IPS DF 4.7 (cell line): ENCODE measurements at regions not wholly inside any gene's neighbourhood (a gene's known extent, or its start where the extent isn't known, plus 50 kb on each side); places are given as distances from the start of the nearest gene placed in this dataset.

Experiments
- DNase-seq: peaks from one replicate; pipeline ENCODE4 v3.0.0-alpha.2; 2013; ENCODE audit warnings: low spot score; ENCODE audit errors: extremely low read depth

DNA sequence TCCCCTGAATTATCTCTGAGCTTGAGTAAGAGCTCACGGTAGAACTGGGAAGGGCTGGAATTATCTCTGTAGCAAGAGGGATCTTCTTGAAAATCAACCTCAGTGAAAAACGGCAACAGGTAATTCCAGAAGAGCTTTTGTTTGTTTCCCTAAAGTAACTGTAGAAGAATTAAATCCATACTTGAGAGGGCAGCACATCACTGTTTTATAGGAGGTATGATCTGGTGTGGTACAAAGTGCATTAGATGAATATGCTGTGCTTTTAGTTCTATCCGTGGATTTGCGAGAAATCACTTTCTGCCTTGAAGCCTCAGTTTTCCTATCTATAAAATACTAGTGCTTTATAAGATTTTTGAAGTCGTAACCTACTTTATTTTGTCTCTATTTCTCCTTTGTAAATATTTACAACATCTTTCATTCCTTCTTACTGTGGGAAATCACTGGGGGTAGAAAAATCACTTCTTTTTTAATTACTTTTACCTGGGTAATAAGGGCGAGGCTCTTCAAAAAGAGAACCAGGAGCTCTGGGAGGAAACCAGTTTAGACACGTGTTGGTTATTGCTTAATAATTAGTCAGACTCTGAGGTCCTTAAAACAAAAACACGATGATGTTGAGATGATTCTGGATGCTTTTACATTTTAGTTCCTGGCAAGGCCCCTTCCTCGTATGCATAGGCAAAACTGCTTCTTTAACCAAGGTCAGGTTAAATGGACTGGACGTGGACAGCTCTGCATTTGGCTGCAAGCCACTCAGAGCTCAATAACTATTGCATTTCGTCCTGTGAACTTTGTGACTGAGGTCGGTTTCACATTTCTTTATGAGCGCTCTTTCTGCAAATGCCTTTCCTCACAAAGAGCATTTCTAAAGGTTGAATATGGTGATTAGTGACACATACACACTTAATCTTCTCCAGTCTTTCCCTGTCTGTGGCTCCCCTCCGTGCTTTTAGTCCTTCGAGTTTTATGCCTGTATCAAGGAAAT lies 376.1 kb downstream of the BRINP1 start:
- no peak for DNase-seq

DNA sequence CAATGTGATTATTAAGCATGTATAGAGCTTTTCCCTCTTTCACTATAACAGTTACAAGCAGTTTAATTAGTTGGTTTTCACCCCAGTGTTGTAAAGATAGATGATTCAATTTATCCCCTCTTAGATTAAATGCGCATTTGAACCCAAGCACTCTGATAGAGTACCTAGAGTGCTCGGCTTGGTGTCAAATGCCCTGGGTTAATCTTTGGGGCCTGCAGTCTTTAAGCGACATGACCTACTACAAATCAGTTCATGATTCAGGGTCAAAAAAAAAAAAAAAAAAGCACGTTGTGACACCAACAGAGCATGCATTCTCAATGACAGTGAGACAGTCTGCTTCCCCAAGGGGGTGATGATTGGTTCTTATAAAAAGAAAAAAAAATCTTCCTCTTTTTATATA lies 375.3 kb downstream of the BRINP1 start:
- no peak for DNase-seq

DNA sequence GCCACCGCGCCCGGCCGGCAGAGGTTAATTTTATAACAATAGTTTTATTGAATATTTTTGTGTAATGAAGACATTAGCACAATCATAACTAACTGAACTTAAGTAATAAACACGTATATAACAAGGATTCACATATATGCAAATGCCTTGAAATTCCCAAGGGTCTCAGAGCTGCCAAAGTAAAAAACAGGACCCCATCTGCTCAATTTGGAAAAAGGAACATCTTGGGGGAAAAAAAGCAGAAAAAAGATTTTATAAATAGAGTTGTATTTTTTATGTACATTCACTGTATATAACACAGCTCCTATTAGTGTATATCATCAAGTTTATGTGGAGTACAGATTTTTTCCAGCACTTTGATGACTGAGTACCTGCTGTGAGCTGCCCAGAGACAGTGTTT lies 366.7 kb downstream of the BRINP1 start:
- no peak for DNase-seq

DNA sequence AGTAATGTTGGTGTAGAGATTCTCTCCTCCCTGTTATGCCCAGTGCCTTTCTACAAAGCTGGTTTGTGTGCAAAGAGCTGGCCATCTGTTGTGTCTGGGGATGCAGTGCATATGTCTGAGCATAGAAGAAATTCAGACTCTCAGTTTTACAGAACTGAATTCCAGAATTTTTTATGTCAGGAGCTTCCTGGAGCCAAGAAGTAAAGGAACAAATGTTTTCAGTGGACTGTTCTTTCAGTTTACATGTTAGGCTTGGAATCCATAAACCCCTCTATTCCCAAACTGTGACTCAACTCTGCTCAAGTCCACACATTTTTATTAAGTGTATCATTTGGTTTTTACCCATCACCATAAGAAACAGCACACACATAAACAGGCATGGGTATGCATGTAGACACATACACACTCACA lies 366.0 kb downstream of the BRINP1 start:
- no peak for DNase-seq

DNA sequence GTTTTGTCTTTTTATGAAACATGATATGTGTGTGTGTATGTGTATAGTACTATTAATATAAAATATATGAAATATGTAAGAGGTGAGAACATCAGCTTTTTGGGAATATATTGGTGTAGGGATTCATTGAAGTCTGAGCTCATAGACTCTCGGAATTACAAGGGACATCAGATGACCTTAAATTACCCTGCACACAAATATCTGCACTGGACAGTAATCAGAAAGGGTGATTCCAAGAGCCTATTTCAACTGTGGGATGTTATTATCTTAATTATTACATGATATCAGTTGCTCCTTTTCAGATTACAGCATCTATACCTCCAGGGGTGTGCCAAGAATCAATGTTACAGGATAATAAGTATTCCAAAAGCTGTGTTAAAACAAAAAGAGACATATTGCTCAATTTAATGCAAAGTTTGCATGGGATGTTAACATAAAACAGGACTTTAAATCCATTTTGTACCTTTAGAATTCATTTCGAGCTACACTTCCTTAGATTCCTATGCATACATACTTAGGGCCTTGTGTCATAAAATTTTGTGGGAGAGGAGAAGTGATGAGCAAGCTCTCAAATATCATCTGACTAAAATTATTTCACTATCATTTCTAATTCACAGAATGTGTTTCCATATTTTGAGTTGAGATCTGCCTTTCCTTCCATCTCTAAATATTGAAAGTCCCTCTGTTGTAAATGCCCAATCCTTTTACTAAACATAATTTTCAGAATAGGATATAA lies 365.2 kb downstream of the BRINP1 start:
- no peak for DNase-seq

DNA sequence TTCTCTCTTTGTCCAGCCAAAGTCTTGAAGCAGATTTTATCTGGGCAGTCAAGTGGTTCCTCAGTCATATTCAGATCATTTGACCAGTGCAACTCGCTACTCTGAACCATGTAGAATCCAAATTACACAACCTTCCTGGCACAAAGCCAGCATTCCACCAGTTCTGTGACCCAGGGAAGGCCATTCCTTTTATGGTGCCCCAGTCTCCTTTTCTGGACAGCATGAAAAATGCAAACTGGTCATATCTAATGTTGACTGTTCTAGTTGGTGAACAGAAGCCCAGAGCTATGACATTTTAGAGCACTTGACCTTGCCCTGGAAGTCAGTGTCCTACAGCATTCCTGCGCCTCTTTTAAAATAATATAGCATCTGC lies 364.6 kb downstream of the BRINP1 start:
- DNase-seq, result no peak

DNA sequence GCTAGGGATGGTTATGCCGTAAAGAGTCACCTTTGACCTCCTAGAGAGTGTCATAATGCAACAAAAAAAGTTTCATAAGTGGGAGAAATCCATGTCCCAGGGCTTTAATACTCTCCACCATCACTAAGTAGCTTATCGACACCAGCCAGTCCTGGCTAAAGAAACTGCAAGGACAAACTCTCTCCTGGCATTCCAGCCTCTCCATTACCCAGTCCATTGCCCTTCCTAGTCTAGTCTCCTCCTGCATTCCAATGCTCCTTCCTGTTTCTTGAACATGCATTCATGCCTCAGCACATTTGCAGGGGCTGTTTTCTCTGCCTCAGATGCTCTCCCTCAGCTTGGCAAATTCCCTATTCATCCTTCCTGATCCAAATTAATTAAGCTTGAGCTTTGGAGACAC lies 364.1 kb downstream of the BRINP1 start:
- no peak for DNase-seq

DNA sequence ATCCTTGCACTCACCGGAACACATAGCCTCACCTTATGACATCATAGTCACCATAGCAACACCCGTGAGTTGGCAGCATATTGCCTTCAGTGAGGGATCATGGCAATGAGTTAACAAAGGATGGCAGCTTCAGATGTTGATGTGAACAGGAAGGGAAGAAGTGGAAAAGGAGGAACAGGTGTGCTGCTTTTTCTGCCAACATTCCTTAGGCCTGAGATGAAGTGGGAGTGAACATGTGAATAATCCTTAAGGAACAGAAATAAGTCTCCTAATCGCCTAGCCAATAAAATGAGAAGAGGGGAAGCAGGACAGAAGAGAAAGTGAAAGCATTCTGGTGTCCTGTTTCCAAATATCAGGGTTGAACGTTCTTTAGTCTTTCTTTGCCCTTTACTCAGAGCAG lies 360.0 kb downstream of the BRINP1 start:
- no peak for DNase-seq

DNA sequence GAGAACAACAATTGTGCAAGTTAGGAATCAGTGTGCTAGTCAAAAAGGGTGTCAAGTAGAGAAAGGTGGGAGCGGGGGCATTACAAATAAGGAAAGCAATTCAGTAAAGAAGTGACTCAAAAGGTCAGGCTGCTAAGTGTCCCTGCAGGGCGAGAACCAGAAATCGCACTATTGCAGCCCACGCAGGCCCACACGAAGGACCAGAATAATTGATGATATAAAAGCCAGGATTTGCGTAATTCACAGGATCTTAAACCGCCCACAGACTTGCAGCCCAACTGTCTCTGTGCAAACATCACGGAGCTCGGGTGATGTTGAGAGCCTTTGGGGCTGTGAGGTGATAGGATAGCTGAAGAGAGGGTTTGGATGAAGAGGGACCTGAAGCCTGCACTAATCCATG lies 349.0 kb downstream of the BRINP1 start:
- DNase-seq, result no peak

DNA sequence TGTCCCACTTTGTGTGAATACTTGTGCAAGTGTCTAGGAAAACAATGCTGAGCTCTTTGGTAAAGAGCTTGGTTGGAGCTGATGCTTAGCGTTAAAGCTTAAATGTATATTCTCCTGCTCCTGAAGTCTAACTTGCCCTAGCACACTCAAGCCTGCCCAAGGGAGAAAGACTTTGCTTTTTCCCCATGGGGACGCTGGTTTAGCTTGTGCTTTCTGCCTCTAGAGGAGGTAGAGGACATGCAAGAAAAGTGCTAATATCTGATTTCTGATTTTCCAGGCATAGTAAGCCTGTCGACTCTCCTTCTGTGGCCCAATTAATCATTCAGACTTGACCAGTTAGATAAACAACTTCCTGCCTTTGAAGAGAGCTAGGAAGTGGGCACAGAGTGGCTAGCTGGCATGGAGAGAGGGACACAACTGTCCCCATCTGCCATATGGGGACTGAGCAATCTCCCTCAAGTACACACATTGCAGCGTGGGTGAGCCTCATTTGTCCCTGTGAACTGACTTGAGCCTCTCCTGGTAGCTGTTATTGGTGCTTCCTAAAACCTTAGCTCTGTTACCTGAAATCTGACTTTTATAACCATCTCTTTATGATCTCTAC lies 348.4 kb downstream of the BRINP1 start:
- DNase-seq, result no peak

DNA sequence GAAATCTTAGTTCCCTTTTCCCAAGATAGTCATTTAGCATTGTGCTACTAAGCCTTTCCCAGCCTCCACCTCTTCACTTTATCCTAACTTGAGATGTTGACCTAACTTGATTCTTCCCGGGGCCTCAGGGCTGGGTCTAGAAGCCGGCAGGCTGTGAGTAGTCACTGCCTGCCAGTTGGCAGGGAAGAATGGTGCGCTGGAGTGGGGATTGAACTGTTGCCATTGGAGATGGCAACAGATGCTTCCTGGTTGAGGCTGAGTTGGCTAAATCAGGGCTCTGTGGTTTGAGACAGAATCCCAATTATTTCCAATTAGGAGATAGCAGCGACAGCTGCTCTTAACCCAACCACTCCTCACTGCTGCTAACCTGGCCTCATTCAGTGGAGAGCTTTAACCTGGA lies 343.1 kb downstream of the BRINP1 start:
- no peak for DNase-seq

DNA sequence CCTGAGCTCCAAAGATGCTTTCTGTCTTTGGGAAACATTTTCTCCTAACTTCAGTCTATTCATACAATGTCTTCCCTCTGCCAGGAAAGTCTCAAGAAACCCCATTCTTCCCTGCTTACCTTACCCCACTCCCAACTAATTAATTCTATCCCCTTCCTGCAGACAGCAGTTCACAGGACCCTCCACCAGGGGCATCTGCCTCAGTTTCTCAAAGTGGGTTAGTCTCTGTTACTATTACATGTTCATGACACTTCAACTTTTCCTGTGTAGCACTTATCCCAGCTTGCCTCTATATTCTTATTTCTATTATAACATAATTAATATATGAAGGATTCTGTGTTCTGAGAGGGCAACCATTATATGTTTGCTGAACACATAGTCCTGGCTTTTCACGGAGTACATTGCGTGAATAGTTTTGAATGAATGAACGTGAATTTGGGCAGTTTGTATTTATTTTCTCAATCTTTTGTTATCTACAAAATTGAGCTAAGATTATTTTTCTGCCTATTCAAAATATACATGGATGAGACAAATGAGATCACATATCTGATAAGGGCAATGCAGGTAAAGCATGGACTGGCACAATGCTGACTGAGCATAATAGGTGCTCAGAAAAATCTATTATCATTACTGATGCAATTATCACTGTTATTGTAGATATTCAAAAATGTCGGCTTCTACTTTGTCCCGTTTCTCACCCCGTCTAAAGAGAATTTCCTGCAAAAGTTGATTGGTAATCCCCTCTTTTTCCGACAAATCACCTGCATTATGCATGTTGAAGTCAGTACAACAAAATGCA lies 341.1 kb downstream of the BRINP1 start:
- DNase-seq, result no peak

DNA sequence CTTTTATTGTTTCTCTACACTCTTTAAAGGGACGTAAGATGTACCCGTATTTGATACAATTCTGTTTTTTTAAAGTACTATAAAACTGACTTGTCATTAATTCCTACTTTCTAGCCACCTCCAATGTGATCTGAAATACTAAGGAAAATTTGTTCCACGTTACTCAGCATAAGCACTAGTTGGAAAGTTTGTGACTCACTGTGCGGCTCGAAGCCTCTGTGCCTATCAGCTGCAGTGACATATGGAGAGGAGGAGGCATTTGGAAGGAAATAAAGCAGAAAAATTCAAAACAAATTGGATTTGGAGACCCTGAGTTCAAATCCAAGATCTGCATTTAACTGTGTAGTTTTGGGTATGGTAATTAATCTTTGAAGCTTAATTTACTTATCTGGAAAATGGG lies 339.3 kb downstream of the BRINP1 start:
- no peak for DNase-seq

DNA sequence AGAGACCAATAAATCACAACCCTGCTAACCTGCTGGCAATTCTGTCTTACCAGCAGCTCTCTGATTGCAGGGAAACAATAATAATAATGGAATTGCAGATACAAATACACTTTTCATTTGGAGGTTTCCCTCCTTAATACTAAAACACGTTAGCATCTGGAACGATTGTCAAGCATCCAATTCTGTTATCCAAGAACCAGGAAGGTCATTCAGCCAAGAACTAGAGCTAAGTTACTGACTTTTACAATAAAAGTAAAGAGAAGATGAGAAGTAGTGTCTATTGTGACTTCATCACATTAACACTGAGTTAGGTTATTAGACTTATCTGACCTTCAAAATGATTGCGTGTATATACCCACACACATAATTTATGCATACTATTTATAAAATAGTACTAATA lies 335.6 kb downstream of the BRINP1 start:
- no peak for DNase-seq

DNA sequence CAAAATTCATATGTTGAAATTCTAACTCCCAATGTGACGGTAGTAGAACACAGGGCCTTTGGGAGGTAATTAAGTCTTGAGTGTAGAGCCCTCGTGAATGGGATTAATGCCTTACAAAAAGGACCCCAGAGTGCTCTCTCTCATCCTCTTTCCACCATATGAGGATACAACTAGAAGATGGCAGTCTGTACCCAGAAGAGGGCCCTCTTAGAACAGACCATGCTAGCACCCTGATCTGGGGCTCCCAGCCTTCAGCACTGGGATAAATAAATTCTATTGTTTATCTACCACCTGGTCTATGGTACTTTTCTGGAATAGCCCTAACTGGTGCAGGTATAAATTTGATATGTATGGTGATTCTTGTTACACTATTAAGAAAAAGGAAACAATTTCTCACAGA lies 332.3 kb downstream of the BRINP1 start:
- no peak for DNase-seq

DNA sequence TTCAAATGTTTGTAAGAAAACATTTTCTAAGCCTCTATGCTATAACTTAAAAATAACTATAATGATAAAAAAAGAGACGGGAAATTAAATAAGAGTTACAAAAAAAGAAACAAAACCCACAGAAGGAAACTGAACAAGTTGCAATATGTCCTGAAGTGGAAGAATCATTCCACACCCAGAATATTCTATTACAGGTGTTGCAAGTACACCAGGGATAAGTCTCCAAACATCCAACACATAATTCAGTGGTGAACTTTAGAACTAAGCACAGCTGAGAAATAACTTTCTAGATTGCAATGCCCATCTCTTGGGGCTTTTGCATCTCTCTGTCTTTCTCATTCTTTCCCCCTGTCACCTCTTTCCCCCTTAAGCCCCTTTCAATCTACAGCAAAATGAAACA lies 325.2 kb downstream of the BRINP1 start:
- DNase-seq, result no peak

DNA sequence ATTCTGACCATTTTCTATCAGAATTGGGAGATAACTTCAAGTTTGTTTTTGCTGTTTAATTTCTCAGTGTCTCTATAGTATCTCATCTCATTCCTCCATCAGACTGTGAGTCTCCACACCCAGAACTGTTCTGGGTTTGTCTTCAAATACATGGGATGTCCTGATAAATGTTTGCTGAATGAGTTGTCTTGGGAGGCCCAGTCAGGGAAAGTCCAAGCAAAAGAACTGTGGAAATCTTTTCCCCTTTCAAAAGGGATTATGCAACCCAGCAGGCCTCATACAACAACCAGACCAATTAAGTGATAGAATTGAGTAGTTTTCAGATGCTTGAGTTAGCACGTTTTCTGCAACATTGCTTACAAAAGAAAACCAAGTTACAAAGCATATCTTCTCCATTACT lies 324.4 kb downstream of the BRINP1 start:
- DNase-seq, result no peak

DNA sequence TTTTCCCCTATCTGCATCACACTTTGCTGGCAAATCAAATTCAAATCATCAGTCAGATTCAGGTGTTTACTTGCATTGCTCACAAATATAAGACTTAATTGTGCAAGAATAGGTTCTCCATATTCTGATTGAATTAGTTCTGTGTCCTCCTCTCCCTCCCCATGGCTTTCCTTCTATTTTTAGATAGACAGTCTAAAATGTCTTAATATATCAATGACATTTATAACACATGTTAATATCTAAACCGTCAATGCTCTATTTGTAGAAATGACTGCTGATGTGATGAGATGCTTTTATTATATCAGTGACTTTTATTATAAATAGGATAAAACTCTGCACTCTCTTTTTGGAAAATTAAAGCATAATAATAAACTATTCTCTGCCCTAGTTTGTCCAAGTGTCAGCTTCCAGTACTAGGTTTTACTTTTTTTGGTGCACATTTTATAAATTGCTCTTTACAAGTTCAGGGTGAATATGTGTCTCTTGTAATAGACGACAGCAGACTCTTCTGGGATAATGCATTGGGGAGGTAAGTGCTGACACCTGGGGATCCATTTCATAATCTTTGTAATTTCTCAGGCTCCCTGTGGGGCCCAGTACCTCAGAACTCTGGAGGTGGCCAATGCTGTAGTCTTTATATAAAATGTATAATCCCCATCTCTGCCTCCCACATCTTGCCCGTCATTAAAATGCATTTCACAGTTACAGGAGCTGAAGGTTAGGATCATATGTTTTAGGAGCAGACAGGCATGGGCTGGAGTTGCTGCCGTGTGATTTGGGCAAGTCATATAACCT lies 321.5 kb downstream of the BRINP1 start:
- no peak for DNase-seq

DNA sequence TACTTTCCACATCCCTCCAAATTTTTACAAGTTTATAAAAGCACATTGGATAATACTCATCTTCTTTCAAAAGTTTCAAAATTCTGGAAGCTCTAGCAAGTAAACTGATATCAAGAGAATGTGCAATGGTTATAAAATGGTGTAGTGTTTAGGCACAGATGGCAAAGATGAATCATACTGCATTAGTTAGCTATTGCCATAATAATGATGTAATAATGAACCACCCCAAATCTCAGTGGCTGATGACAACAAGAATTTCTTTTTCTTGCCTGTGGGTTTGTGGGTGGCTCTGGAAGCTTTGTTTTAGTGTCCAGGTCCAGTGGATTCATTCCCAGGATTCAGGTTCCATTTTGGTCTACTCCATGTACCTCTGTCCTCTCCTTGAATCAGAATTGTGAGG lies 319.0 kb downstream of the BRINP1 start:
- DNase-seq, result no peak

DNA sequence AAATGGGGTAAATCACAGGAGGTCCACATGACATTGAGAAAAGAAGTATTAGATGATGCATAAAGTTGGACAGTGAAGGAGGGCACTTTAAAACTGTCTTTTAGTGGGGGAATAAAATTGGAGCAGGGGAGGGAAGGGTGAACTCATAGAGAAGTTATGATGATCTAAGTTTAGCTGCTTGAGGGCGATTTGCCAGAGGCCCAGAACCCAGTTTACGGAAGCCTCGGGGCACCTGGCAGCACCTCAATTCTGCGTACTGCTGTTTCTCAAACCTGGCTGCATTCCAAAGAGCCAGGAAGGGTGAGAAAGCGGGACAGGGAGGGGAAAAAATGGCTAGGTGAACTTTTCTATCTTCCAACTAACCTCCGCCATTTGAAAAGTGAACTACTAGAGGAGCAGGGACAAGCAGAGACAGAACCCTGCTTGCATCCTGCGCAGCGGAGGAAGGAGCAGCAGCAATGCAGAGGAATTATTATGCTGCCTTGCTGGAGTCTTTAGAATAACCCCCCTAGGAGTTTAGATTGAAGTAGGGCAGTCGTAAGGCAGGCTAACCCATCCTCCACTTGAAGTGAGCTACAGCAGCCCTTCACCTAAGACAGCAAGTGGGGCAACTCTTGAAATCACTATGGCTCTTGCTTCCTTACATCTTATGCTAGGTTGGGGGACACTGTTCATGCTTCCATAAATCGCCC lies 316.8 kb downstream of the BRINP1 start:
- DNase-seq, result no peak
